Neural progenitor cell (in vitro differentiated cells): ENCODE measurements at regions not wholly inside any gene's neighbourhood (a gene's known extent, or its start where the extent isn't known, plus 50 kb on each side); places are given as distances from the start of the nearest gene placed in this dataset.

ENCODE experiments used
- CTCF ChIP-seq: fragments of 200-600 bp; sonication (generic); IDR thresholded peaks from 2 replicates; pipeline ENCODE4 v1.5.1; 2017; ENCODE audit warnings: antibody characterized with exemption, mild to moderate bottlenecking
- EZH2 ChIP-seq: fragments of 200-600 bp; sonication (generic); IDR thresholded peaks from 2 replicates; pipeline ENCODE4 v1.6.1; 2017; ENCODE audit warnings: antibody characterized with exemption, mild to moderate bottlenecking, moderate library complexity
- EZH2phosphoT487 ChIP-seq: fragments of 200-600 bp; sonication (generic); IDR thresholded peaks from 2 replicates; pipeline ENCODE4 v1.6.1; 2017; ENCODE audit warnings: antibody characterized with exemption

- no peak for TF ChIP-seq CTCF
- no peak for TF ChIP-seq EZH2phosphoT487
- TF ChIP-seq EZH2 = no peak
These were observed 158.9 kb upstream of the FGGY start for GRCh38 chr1:59137968-59138367.
